ENCODE measurements at regions not wholly inside any gene's neighbourhood (a gene's known extent, or its start where the extent isn't known, plus 50 kb on each side); places are given as distances from the start of the nearest gene placed in this dataset.
"Not testable (repeated sequence)": the region's sequence is repeated elsewhere in the genome, so short reads cannot be mapped to it uniquely, and the experiment has no call there.

- DNase-seq (ENCODE audit: low read depth in 1 of 2, low spot score in 1 of 2) = no peak
- TF ChIP-seq CTCF (IDR thresholded peaks at IDR 0.05; ENCODE audit: low read depth, low read length) = no peak
- Histone ChIP-seq H3K27ac (no peak overlapping the region), H3K36me3 (no peaks in the 10 kb centered on the region), H3K9me3 (ENCODE audit: low read depth) (no peaks in the 10 kb centered on the region), H3K4me3 (no peak overlapping the region), H3K27me3 (no peaks in the 10 kb centered on the region), H3K4me1 (ENCODE audit: low read depth) (no peaks in the 10 kb centered on the region)
These were observed 159.7 kb downstream of the RNASET2 start for GRCh38 chr6:166796610-166797009.

- Histone ChIP-seq H3K4me3 (no peak overlapping the region), H3K27ac (no peak overlapping the region), H3K4me1 (ENCODE audit: low read depth) (no peaks in the 10 kb centered on the region), H3K27me3 (no peaks in the 10 kb centered on the region), H3K9me3 (ENCODE audit: low read depth) (no peaks in the 10 kb centered on the region), H3K36me3 (no peaks in the 10 kb centered on the region)
- TF ChIP-seq CTCF (IDR thresholded peaks at IDR 0.05; ENCODE audit: low read depth, low read length) = no peak
- DNase-seq (ENCODE audit: low read depth in 1 of 2, low spot score in 1 of 2) = no peak
These were observed 160.5 kb downstream of the RNASET2 start for GRCh38 chr6:166795879-166796278.

- H3K36me3 ChIP-seq; H3K27ac ChIP-seq; DNase-seq (ENCODE audit: low read depth in 1 of 2, low spot score in 1 of 2); H3K27me3 ChIP-seq; H3K9me3 ChIP-seq (ENCODE audit: low read depth); H3K4me1 ChIP-seq (ENCODE audit: low read depth); H3K4me3 ChIP-seq: not testable (repeated sequence)
These were observed 163.8 kb upstream of the RPS6KA2 start for GRCh38 chr6:166790808-166791207.

- not testable (repeated sequence) for H3K4me3 ChIP-seq; DNase-seq (ENCODE audit: low read depth in 1 of 2, low spot score in 1 of 2); H3K9me3 ChIP-seq (ENCODE audit: low read depth); H3K27me3 ChIP-seq; H3K27ac ChIP-seq; H3K36me3 ChIP-seq; H3K4me1 ChIP-seq (ENCODE audit: low read depth)
These were observed 161.9 kb upstream of the RPS6KA2 start for GRCh38 chr6:166788846-166789529.

- Histone ChIP-seq H3K4me1 (ENCODE audit: low read depth) (no peaks in the 10 kb centered on the region), H3K27me3 (peaks cover 9% of the 10 kb centered on the region), H3K4me3 (no peak overlapping the region), H3K9me3 (ENCODE audit: low read depth) (no peaks in the 10 kb centered on the region), H3K27ac (no peak overlapping the region), H3K36me3 (no peaks in the 10 kb centered on the region)
- peak; percentile 79 to 83 for DNase-seq (ENCODE audit: low read depth in 1 of 2, low spot score in 1 of 2)
- TF ChIP-seq CTCF (IDR thresholded peaks at IDR 0.05; ENCODE audit: low read depth, low read length) = peak; percentile 64
These were observed 159.7 kb upstream of the RPS6KA2 start for GRCh38 chr6:166786704-166787293.

- Histone ChIP-seq H3K4me1 (ENCODE audit: low read depth) (no peaks in the 10 kb centered on the region), H3K9me3 (ENCODE audit: low read depth) (no peaks in the 10 kb centered on the region), H3K27ac (no peak overlapping the region), H3K36me3 (no peaks in the 10 kb centered on the region), H3K27me3 (peaks cover 9% of the 10 kb centered on the region), H3K4me3 (no peak overlapping the region)
- no peak for DNase-seq (ENCODE audit: low read depth in 1 of 2, low spot score in 1 of 2)
- no peak for TF ChIP-seq CTCF (IDR thresholded peaks at IDR 0.05; ENCODE audit: low read depth, low read length)
These were observed 158.1 kb upstream of the RPS6KA2 start for GRCh38 chr6:166785131-166785530.

All from cardiac muscle cell (in vitro differentiated cells and primary cell).